NT2/D1 (cell line): ENCODE measurements at regions not wholly inside any gene's neighbourhood (a gene's known extent, or its start where the extent isn't known, plus 50 kb on each side); places are given as distances from the start of the nearest gene placed in this dataset.

Experiments used
- YY1 ChIP-seq: IDR thresholded peaks from 2 replicates; pipeline ENCODE4 v1.6.1; 2011; ENCODE audit not compliant: insufficient read length, insufficient read depth
- ZNF274 ChIP-seq: IDR thresholded peaks from 2 replicates; pipeline ENCODE4 v1.6.1; 2011; ENCODE audit warnings: mild to moderate bottlenecking, low read depth, low read length

DNA sequence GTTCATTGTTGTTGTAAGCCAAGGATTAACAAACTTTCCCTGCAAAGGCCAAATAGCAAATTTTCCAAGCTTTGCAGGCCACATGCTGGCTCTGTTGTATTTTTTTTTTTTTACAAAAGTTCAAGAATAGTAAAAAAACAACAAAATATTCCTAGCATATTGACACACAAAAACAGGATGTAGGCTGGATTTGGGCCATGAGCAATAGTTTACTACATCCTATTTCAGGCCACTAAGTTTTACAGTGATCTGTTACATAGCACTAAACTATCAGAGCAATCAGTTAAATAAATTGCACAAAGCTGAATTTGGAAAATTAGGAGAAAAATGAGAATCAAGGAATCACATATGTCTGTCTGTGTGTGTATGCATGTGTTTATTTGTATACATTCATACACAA lies 491.8 kb upstream of the GHITM start:
- TF ChIP-seq YY1 = no peak
- TF ChIP-seq ZNF274 = no peak
